GM19328 (cell line): ENCODE measurements at regions not wholly inside any gene's neighbourhood (a gene's known extent, or its start where the extent isn't known, plus 50 kb on each side); places are given as distances from the start of the nearest gene placed in this dataset.
"Not testable (repeated sequence)": the region's sequence is repeated elsewhere in the genome, so short reads cannot be mapped to it uniquely, and the experiment has no call there.

Experiments
- ATAC-seq: cut with Tn5 transposase; IDR thresholded peaks from one replicate; pipeline ENCODE4 v1.9.1; 2021; ENCODE audit warnings: mild to moderate bottlenecking, moderate library complexity; ENCODE audit not compliant: unreplicated experiment

DNA sequence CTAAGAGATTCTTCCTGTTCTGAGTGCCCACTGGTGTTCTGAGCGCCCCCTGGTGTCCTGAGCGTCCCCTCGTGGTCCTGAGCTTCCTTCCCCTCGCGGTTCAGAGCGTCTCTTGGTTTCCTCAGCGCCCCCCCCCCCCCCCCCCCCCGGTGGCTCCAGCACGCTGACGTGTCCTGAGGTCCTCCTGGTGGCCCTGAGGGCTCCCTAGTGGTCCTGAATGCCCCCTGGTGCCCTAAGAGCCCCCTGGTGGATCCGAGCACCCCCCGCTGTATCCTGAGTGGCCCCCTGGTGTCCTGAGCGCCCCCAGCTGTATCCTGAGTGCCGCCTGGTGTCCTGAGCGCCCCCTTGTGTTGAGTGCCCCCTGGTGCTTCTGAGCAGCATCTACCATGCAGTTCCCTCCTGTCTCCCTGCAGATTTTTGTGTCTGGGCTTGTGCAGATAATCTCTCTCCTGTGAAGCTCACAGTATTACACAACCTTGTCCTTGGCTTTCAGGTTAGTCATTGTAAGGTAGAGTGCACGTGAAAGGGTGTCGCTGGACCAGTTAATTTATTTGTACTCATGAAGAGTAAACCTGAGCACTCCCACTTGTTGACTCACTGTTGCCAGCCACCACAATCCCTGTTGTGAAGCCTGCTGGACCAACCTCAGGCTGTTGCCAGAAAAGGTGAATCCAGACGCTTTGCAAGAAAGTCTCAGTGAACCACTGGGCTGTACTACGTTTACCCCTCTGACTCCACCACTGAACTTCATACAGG lies 1168.4 kb downstream of the TMEM121 start:
- no peak for ATAC-seq

DNA sequence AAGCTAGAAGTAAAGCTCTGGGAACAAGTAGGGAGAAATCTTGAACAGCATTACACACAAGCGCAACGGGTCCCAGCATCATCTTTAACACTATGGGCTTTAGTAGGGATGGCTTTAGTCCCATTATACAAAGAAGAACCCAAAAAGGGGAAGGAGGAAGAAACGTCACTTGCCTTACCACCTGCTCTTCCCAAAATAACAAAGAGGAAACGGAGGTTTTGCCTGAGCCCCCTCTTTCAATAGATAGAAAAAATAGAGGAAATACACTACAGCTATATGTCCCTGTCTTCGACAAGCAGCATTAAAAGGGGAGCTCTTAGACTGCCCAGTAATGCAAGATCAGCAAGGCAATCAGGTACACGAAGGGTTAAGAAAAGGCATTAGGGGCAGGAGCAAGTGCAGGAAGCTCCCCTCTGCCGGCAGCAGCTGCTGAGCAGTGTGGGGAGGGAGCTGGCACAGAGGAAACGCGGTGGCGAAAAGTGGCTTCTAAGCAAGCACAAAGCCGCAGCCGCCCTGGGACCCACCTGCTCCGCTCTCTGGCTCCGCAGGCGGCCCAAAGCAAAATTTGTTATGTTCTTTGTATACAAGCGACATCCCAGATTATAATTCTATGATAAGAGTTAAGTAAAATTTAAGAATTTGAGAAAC lies 1172.4 kb downstream of the TMEM121 start:
- not testable (repeated sequence) for ATAC-seq

- ATAC-seq = not testable (repeated sequence)
Measured at GRCh38 chr14:106703651-106704050, 1177.3 kb downstream of the TMEM121 start.

GRCh38 chr14:106706488-106706887 lies 1180.1 kb downstream of the TMEM121 start:
- not testable (repeated sequence) for ATAC-seq

GRCh38 chr14:106710187-106710586 lies 1183.8 kb downstream of the TMEM121 start:
- ATAC-seq = not testable (repeated sequence)

DNA sequence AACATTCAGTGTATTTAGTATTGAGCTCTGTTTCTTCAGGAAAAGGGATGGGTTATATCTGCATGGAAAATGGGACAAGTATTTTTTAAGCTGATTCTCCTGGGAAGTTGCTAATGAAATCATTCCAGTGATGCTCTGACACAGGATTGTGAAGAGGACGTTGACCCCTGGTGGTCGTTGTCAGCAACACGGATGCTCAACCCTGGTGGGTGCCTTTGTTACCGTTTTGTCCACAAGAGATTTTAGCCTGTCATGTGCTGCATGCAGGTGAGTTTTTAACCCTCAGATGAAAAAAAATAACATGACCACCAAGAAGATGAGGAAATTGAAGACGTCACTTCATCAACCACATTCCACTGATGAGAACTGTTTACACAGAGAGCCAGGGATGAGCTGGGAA lies 1186.1 kb downstream of the TMEM121 start:
- ATAC-seq = not testable (repeated sequence)

- not testable (repeated sequence) for ATAC-seq
Measured at GRCh38 chr14:106714446-106715428, 1188.4 kb downstream of the TMEM121 start.

DNA sequence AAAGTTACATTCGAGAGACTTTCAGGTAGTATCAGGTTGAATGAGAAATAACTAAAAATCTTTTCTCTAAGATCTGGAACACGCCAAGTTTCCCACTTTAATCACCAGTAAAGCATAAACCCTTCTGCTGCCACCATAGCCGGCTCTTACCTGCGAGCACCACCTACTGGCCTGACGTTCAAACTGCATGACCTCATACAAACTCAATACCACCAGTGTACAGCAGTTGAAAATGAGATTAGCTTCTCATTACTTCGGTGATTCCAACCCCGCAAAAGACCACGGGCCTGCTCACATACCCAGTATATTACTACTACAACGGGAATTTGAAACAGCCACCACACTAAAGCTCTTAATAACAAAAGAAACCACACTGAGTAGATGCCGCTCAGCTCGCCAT lies 1191.2 kb downstream of the TMEM121 start:
- not testable (repeated sequence) for ATAC-seq

- ATAC-seq = not testable (repeated sequence)
Measured at GRCh38 chr14:106719880-106720279, 1193.5 kb downstream of the TMEM121 start.

DNA sequence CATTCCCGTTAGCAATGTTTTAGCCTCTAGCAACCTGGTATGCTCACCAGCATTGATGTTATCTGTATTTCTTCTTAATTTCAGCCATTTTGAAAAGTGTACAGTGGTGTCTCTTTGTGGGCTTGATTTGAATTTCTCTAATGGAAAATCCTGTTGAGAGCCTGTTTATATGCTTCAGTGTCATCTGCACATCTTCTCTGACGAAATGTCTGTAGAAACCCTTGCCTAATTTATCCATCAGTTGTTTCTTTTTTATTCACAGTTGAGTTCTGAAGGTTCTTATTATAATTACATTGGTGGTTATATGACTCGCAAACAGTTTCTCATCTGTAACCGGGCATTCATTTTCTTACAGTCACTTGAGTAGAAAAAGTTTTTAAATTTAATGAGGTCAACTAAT lies 1195.5 kb downstream of the TMEM121 start:
- not testable (repeated sequence) for ATAC-seq

GRCh38 chr14:106722813-106723687 lies 1196.7 kb downstream of the TMEM121 start:
- not testable (repeated sequence) for ATAC-seq

DNA sequence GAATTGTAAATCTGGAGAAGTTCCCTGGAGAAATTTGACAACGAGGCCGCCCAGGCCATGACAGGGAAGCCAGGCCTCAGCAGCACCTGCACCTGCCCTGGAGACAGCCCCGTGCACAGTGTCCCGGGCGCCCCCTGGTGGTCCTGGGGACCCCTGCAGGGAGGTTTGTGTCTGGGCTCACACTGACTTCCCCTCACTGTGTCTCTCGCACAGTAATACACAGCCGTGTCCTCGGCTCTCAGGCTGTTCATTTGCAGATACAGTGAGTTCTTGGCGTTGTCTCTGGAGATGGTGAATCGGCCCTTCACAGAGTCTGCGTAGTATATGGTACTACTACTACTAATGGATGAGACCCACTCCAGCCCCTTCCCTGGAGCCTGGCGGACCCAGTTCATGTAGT lies 1201.6 kb downstream of the TMEM121 start:
- ATAC-seq = not testable (repeated sequence)

- no peak for ATAC-seq
Measured at GRCh38 chr14:106728611-106729010, 1202.2 kb downstream of the TMEM121 start.

- no peak for ATAC-seq
Measured at GRCh38 chr14:106729551-106729950, 1203.2 kb downstream of the TMEM121 start.

- ATAC-seq = no peak
Measured at GRCh38 chr14:106733771-106734170, 1207.4 kb downstream of the TMEM121 start.

DNA sequence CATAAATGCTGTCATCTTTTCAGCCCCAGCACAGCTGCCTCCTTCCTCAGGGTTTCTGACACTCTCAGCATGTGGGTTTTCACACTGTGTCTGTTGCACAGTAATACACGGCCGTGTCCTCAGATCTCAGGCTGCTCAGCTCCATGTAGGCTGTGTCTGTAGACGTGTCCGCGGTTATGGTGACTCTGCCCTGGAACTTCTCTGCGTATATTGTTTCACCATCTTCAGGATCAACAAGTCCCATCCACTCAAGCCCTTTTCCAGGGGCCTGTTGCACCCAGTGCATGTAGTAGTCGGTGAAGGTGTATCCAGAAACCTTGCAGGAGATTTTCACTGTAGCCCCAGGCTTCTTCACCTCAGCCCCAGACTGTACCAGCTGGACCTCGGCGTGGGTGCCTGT lies 1210.6 kb downstream of the TMEM121 start:
- ATAC-seq = no peak

DNA sequence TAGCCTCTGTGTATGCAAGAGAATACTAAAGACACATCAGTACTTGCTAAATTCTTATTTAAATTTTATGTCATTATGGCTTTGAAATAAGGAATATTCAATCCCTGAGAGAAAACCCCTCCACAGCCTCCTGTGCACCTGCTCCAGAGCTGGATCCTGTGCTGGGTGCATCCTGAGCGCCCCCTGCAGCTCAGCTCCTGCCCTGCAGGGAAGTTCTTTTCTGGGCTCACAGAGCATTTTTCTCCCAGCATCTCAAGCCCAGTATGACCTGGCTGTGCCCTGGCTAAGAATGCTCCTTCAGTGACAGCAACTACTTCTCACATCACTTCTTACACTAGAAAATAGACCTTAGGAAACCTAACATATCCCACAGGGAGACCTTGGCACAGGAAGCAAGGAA lies 1211.7 kb downstream of the TMEM121 start:
- no peak for ATAC-seq

GRCh38 chr14:106738598-106739258 lies 1212.3 kb downstream of the TMEM121 start:
- ATAC-seq = not testable (repeated sequence)

DNA sequence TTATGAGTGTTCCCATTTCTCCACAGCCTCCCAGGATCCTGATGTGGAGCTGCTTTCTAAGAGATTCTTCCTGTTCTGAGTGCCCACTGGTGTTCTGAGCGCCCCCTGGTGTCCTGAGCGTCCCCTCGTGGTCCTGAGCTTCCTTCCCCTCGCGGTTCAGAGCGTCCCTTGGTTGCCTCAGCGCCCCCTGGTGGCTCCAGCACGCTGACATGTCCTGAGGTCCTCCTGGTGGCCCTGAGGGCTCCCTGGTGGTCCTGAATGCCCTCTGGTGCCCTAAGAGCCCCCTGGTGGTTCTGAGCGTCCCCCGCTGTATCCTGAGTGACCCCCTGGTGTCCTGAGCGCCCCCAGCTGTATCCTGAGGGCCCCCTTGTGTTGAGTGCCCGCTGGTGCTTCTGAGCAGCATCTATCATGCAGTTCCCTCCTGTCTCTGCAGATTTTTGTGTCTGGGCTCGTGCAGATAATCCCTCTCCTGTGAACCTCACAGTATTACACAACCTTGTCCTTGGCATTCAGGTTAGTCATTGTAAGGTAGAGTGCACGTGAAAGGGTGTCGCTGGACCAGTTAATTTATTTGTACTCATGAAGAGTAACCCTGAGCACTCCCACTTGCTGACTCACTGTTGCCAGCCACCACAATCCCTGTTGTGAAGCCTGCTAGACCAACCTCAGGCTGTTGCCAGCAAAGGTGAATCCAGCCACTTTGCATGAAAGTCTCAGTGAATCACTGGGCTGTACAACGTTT lies 1214.9 kb downstream of the TMEM121 start:
- not testable (repeated sequence) for ATAC-seq
